A673 (cell line): ENCODE measurements at regions not wholly inside any gene's neighbourhood (a gene's known extent, or its start where the extent isn't known, plus 50 kb on each side); places are given as distances from the start of the nearest gene placed in this dataset.

Experiments used
- BruUV-seq: library from RNA; stranded (reverse); fragments of 400-500 nt; replicated peaks from 2 replicates; lab custom pipeline; 2021; lab: Mats Ljungman, UMichigan
- CTCF ChIA-PET: fragments of 300-600 bp; sonication (Branson Sonifier 250); formaldehyde crosslinking; loops from one replicate; lab custom pipeline; 2022; ENCODE audit warnings: antibody characterized with exemption; lab: Charles Lee
- POLR2A ChIA-PET: fragments of 300-600 bp; sonication (Branson Sonifier 250); formaldehyde crosslinking; loops from one replicate; lab custom pipeline; 2022; ENCODE audit warnings: antibody characterized with exemption; ENCODE audit not compliant: low non-redundant PET; lab: Charles Lee
- DNase-seq: peaks from one replicate; pipeline ENCODE4 v3.0.0-alpha.2; 2015; ENCODE audit warnings: low spot score
- H3K27ac ChIP-seq: fragments of 200-600 bp; sonication (generic); 2 replicates; pipeline ENCODE4 v1.5.1; 2016; ENCODE audit warnings: mixed run types, low read depth, mild to moderate bottlenecking, mixed read lengths, antibody characterized with exemption, low read length; ENCODE audit not compliant: poor library complexity, severe bottlenecking
- H3K27me3 ChIP-seq: fragments of 200-600 bp; sonication (generic); replicated peaks from 2 replicates; pipeline ENCODE4 v1.6.1; 2017; ENCODE audit warnings: mixed run types, low read depth, mild to moderate bottlenecking, mixed read lengths, antibody characterized with exemption, low read length; ENCODE audit not compliant: insufficient read depth, poor library complexity
- H3K36me3 ChIP-seq: fragments of 200-600 bp; sonication (generic); 2 replicates; pipeline ENCODE4 v1.6.1; 2016; ENCODE audit warnings: mixed run types, mild to moderate bottlenecking, mixed read lengths, antibody characterized with exemption, low read length; ENCODE audit not compliant: insufficient read depth, poor library complexity, severe bottlenecking
- H3K4me1 ChIP-seq: fragments of 200-600 bp; sonication (generic); 2 replicates; pipeline ENCODE4 v1.6.1; 2017; ENCODE audit warnings: mixed run types, mild to moderate bottlenecking, mixed read lengths, antibody characterized with exemption, low read length; ENCODE audit not compliant: insufficient read depth, poor library complexity, severe bottlenecking
- H3K4me3 ChIP-seq: fragments of 200-600 bp; sonication (generic); 2 replicates; pipeline ENCODE4 v1.5.1; 2016; ENCODE audit warnings: low read depth, mixed run types, mild to moderate bottlenecking, mixed read lengths, low read length; ENCODE audit not compliant: poor library complexity, severe bottlenecking
- H3K9me3 ChIP-seq: fragments of 200-600 bp; sonication (generic); 2 replicates; pipeline ENCODE4 v1.6.1; 2016; ENCODE audit warnings: mixed run types, low read depth, mild to moderate bottlenecking, mixed read lengths, antibody characterized with exemption, low read length; ENCODE audit not compliant: poor library complexity, severe bottlenecking
- CTCF ChIP-seq: fragments of 300-800, 200-600 bp; sonication (generic); conservative IDR thresholded peaks from 2 replicates; pipeline ENCODE4 v1.5.1; 2017; ENCODE audit warnings: low read depth, mild to moderate bottlenecking, antibody characterized with exemption, low read length, moderate library complexity, mixed read lengths
- EZH2 ChIP-seq: fragments of 200-600 bp; sonication (generic); IDR thresholded peaks from 2 replicates; pipeline ENCODE4 v1.6.1; 2017; ENCODE audit warnings: borderline replicate concordance, low read depth, mild to moderate bottlenecking, mixed read lengths, antibody characterized with exemption, low read length; ENCODE audit not compliant: poor library complexity, severe bottlenecking
- intact Hi-C: fragments of 100-400 bp; cut with micrococcal nuclease; formaldehyde crosslinking; loops from one replicate; pipeline ENCODE4 v1.10.0; 2022; ENCODE audit not compliant: unreplicated experiment

GRCh38 chr2:12896318-12896982 is 179.7 kb downstream of the TRIB2 start:
- H3K27me3 ChIP-seq = no peaks in the 10 kb centered on the region
- BruUV-seq = no TSS peak
- no peak for DNase-seq
- intact Hi-C loops = no loop called here
- CTCF ChIA-PET = no interaction called here
- POLR2A ChIA-PET = no interaction called here
- H3K4me1 ChIP-seq = no peaks in the 10 kb centered on the region
- H3K27ac ChIP-seq = no peak overlapping the region
- no peak overlapping the region for H3K4me3 ChIP-seq
- H3K9me3 ChIP-seq = no peaks in the 10 kb centered on the region
- H3K36me3 ChIP-seq = no peaks in the 10 kb centered on the region
- TF ChIP-seq EZH2 = no peak
- no peak for TF ChIP-seq CTCF

- Histone ChIP-seq H3K36me3 (no peaks in the 10 kb centered on the region), H3K9me3 (no peaks in the 10 kb centered on the region), H3K4me1 (no peaks in the 10 kb centered on the region), H3K27ac (no peak overlapping the region), H3K27me3 (no peaks in the 10 kb centered on the region), H3K4me3 (no peak overlapping the region)
- CTCF ChIA-PET = no interaction called here
- no peak for TF ChIP-seq CTCF
- no peak for TF ChIP-seq EZH2
- intact Hi-C loops = no loop called here
- BruUV-seq = no TSS peak
- DNase-seq = no peak
- POLR2A ChIA-PET = no interaction called here
These were observed 180.4 kb downstream of the TRIB2 start for GRCh38 chr2:12897181-12897580.

GRCh38 chr2:12903272-12903671 is 186.5 kb downstream of the TRIB2 start:
- POLR2A ChIA-PET = no interaction called here
- Histone ChIP-seq H3K9me3 (no peaks in the 10 kb centered on the region), H3K4me3 (no peak overlapping the region), H3K27ac (no peak overlapping the region), H3K27me3 (no peaks in the 10 kb centered on the region), H3K36me3 (no peaks in the 10 kb centered on the region), H3K4me1 (no peaks in the 10 kb centered on the region)
- DNase-seq = no peak
- CTCF ChIA-PET = no interaction called here
- BruUV-seq = no TSS peak
- intact Hi-C loops = no loop called here
- no peak for TF ChIP-seq CTCF
- TF ChIP-seq EZH2 = no peak
